PC-3 (cell line): ENCODE measurements at regions not wholly inside any gene's neighbourhood (a gene's known extent, or its start where the extent isn't known, plus 50 kb on each side); places are given as distances from the start of the nearest gene placed in this dataset.

Experiments
- EZH2 ChIP-seq: fragments of 300-600 bp; sonication (generic); IDR thresholded peaks from one replicate; pipeline ENCODE4 v1.6.1; 2017; ENCODE audit warnings: antibody characterized with exemption, mild to moderate bottlenecking, low read length; ENCODE audit not compliant: unreplicated experiment
- EZH2phosphoT487 ChIP-seq: fragments of 300-600 bp; sonication (generic); IDR thresholded peaks from 2 replicates; pipeline ENCODE4 v1.6.1; 2018; ENCODE audit warnings: mild to moderate bottlenecking, antibody characterized with exemption, low read length, borderline replicate concordance
- TF ChIP-seq, protein P1 (sequence below): fragments of 300-600 bp; sonication (generic); conservative IDR thresholded peaks from 2 replicates; pipeline ENCODE4 v1.5.1; 2017; ENCODE audit warnings: antibody characterized with exemption, low read depth, mild to moderate bottlenecking, low read length

DNA sequence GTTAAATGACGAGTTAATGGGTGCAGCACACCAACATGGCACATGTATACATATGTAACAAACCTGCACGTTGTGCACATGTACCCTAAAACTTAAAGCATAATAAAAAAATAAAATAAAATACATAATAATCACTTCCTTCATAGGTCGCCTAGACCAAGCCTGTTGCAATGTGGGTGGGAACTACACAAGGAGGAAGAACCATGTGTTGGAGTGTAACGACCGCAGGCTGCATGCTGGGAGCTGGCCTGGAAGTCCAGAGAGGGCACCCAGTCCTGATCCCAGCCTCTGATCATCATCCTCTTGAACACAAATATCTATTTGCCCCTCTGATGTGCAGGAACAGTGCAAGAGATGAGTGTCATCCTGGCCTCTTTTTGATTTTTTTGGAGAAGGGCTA, 224.7 kb upstream of the ASIC2 start:
- TF ChIP-seq, protein P1, sequence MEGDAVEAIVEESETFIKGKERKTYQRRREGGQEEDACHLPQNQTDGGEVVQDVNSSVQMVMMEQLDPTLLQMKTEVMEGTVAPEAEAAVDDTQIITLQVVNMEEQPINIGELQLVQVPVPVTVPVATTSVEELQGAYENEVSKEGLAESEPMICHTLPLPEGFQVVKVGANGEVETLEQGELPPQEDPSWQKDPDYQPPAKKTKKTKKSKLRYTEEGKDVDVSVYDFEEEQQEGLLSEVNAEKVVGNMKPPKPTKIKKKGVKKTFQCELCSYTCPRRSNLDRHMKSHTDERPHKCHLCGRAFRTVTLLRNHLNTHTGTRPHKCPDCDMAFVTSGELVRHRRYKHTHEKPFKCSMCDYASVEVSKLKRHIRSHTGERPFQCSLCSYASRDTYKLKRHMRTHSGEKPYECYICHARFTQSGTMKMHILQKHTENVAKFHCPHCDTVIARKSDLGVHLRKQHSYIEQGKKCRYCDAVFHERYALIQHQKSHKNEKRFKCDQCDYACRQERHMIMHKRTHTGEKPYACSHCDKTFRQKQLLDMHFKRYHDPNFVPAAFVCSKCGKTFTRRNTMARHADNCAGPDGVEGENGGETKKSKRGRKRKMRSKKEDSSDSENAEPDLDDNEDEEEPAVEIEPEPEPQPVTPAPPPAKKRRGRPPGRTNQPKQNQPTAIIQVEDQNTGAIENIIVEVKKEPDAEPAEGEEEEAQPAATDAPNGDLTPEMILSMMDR, result no peak
- no peak for TF ChIP-seq EZH2phosphoT487
- TF ChIP-seq EZH2, result no peak
